ENCODE measurements at regions not wholly inside any gene's neighbourhood (a gene's known extent, or its start where the extent isn't known, plus 50 kb on each side); places are given as distances from the start of the nearest gene placed in this dataset.

- no peak for DNase-seq (ENCODE audit: low read depth)
- H3K4me3 ChIP-seq (ENCODE audit: low read depth, low read length): no peak overlapping the region
- no peak for TF ChIP-seq MYC (IDR thresholded peaks at IDR 0.05; ENCODE audit: low read depth, low read length)
- no peak for TF ChIP-seq POLR2A (IDR thresholded peaks at IDR 0.05; ENCODE audit: extremely low read depth, insufficient read length)
- no peak for TF ChIP-seq CTCF (IDR thresholded peaks at IDR 0.05; ENCODE audit: low read depth, low read length)
- no peak for TF ChIP-seq MAX (IDR thresholded peaks at IDR 0.05; ENCODE audit: low read depth, low read length)
These were observed 284.6 kb upstream of the KIF2B start for GRCh38 chr17:53538129-53538617.

- no peak for DNase-seq (ENCODE audit: low read depth)
- no peak overlapping the region for H3K4me3 ChIP-seq (ENCODE audit: low read depth, low read length)
- no peak for TF ChIP-seq MYC (IDR thresholded peaks at IDR 0.05; ENCODE audit: low read depth, low read length)
- TF ChIP-seq CTCF (IDR thresholded peaks at IDR 0.05; ENCODE audit: low read depth, low read length): no peak
- no peak for TF ChIP-seq MAX (IDR thresholded peaks at IDR 0.05; ENCODE audit: low read depth, low read length)
These were observed 295.3 kb upstream of the KIF2B start for GRCh38 chr17:53527473-53527872.

GRCh38 chr17:53525590-53525989 lies 297.1 kb upstream of the KIF2B start:
- DNase-seq (ENCODE audit: low read depth): no peak
- no peak overlapping the region for H3K4me3 ChIP-seq (ENCODE audit: low read depth, low read length)
- TF ChIP-seq POLR2A (IDR thresholded peaks at IDR 0.05; ENCODE audit: extremely low read depth, insufficient read length) (no peak), CTCF (IDR thresholded peaks at IDR 0.05; ENCODE audit: low read depth, low read length) (no peak), MAX (IDR thresholded peaks at IDR 0.05; ENCODE audit: low read depth, low read length) (no peak), MYC (IDR thresholded peaks at IDR 0.05; ENCODE audit: low read depth, low read length) (no peak)

GRCh38 chr17:53516636-53517035 lies 306.1 kb upstream of the KIF2B start:
- TF ChIP-seq MYC (IDR thresholded peaks at IDR 0.05; ENCODE audit: low read depth, low read length) (no peak), CTCF (IDR thresholded peaks at IDR 0.05; ENCODE audit: low read depth, low read length) (no peak), POLR2A (IDR thresholded peaks at IDR 0.05; ENCODE audit: extremely low read depth, insufficient read length) (no peak), MAX (IDR thresholded peaks at IDR 0.05; ENCODE audit: low read depth, low read length) (no peak)
- no peak for DNase-seq (ENCODE audit: low read depth)

GRCh38 chr17:53499277-53499676 lies 323.4 kb upstream of the KIF2B start:
- TF ChIP-seq MAX (IDR thresholded peaks at IDR 0.05; ENCODE audit: low read depth, low read length) (no peak), MYC (IDR thresholded peaks at IDR 0.05; ENCODE audit: low read depth, low read length) (no peak), POLR2A (IDR thresholded peaks at IDR 0.05; ENCODE audit: extremely low read depth, insufficient read length) (no peak), CTCF (IDR thresholded peaks at IDR 0.05; ENCODE audit: low read depth, low read length) (no peak)
- H3K4me3 ChIP-seq (ENCODE audit: low read depth, low read length): no peak overlapping the region
- DNase-seq (ENCODE audit: low read depth): no peak

More at GRCh38 chr17:53516636-53517035, 306.1 kb upstream of the KIF2B start:
- no peak overlapping the region for H3K4me3 ChIP-seq (ENCODE audit: low read depth, low read length)

- no peak for TF ChIP-seq MYC (IDR thresholded peaks at IDR 0.05; ENCODE audit: low read depth, low read length)
- TF ChIP-seq MAX (IDR thresholded peaks at IDR 0.05; ENCODE audit: low read depth, low read length): no peak
- no peak for TF ChIP-seq POLR2A (IDR thresholded peaks at IDR 0.05; ENCODE audit: extremely low read depth, insufficient read length)
- TF ChIP-seq CTCF (IDR thresholded peaks at IDR 0.05; ENCODE audit: low read depth, low read length): no peak
- DNase-seq (ENCODE audit: low read depth): no peak
- H3K4me3 ChIP-seq (ENCODE audit: low read depth, low read length): no peak overlapping the region
These were observed 326.4 kb upstream of the KIF2B start for GRCh38 chr17:53496356-53496755.
